AG08396 (cell line): ENCODE measurements at regions not wholly inside any gene's neighbourhood (a gene's known extent, or its start where the extent isn't known, plus 50 kb on each side); places are given as distances from the start of the nearest gene placed in this dataset.

Source experiments
- DNase-seq: peaks from one replicate; pipeline ENCODE4 v3.0.0; 2012; ENCODE audit warnings: low spot score, mixed read lengths

DNA sequence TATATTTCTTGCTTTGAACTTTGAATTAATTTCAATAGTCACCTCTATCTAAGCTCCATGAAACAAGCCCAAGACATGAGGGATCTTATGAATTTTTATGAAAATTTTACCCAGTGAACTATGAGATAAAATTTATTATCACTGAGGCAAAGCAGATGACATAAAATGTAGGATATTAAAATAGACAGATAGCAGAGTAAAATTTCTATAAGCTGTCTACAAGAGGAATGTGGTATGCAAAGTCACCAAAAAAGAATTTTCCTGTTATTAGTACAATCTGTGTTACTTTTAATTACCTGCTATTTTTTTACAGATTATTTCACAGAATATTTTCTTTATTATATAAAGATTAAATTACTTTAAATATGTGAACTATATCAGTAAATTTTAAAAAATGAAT is 2312.6 kb downstream of the PCDH9 start:
- DNase-seq = no peak

DNA sequence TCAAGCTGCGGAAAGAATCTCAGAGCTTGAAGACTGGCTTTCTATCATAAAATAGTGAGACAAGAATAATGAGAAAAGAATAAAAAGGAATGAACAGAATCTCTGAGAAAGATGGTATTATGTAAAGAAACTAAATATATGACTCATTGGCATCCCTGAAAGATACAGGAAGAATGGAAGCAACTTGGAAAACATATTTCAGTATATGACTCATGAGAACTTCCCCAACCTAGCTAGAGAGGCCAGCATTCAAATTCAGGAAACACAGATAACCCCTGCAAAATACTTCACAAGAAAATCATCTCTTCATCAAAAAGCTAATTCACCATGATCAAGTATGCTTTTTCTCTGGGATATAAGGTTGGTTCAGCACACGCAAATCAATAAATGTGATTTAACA is 2318.0 kb downstream of the PCDH9 start:
- DNase-seq = no peak

DNA sequence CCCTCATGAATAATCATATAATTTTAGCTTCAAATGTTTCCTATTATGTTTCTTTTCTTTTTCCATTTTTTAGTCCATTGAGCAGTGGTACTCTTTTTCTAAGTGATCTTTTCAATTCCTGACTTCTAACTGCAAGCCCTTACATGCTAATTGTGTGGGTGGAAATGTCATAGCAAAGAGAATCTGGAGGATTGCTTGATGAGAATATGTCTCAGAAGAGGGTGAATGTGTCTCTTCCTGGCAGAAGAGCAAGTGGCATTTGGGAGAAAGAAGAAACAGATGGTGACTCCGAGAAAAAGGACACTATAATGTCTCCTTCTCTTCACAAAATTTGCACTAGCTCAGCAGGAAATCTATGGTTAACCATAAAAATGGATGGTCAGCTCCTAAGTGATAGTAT is 2320.0 kb downstream of the PCDH9 start:
- no peak for DNase-seq

DNA sequence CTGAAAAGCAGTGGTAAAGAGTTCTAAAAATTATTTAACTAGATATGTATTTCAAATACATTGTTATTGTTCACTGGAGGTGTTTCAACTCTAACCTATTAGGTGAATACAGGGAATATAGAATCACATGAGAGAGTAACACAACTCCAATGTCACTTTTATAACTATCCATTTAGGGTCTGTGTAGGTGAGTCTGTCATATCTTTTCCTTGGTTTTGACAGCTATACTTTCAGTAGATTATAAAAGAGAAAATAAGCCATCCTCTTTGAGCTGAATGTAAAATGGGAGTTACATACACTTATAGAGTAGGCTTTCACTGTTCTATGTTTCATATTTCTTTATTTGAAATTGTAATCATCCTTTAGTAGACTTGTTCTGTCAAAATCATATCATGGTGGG is 2321.0 kb downstream of the PCDH9 start:
- no peak for DNase-seq

DNA sequence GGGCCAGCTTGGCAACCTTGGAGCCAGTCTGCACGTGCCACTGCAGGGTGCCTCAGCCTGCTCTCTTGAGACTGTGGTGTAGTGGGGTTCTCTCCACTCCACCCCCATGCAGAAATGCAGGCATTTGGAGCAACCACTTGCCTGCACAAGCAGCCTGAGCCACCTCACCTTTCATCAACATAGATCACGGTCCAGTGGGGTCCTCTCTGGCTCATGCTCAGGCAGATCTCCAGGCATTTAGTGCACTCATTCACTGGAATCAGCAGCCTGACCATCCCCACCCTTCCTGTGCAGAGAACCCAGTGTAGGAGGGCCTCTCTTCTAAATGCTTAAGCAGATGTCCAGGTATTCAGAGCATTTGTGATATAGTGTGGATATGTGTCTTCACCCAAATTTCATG is 2330.1 kb downstream of the PCDH9 start:
- no peak for DNase-seq

DNA sequence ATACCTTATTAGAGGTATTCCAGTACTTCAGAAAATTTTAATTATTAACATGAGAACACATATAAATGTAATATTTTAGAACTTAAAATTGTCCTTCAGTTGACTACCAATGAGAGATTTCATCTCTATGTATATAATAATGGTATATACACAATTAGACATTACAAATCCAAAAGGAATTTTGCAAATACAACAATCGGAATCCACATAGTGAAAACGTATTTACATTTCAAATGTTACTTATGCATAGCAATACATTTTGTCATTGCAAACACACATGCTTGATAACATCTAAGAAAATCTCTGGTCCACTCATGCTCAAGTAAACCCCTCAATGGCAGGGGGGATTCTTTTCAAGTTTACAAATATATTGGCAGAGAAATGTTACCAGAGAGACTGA is 2345.2 kb downstream of the PCDH9 start:
- no peak for DNase-seq

DNA sequence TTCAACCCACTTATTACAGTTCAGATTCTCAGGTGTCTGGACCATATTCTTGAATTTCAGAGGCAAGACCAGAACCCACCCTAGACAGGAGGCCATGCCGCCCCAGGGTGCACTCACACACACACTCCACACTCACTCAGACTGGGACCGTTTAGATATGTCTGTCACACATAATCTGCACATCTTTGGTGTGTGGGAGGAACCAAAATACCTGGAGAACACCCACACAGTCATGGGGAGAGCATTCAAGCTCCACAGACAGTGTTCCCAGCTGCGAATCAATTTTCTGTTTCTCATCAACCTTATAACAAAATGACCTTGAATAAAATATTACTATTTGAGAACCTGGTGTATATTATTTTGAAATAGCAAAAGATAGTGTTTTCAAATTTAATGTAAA is 2353.0 kb downstream of the PCDH9 start:
- DNase-seq = no peak

DNA sequence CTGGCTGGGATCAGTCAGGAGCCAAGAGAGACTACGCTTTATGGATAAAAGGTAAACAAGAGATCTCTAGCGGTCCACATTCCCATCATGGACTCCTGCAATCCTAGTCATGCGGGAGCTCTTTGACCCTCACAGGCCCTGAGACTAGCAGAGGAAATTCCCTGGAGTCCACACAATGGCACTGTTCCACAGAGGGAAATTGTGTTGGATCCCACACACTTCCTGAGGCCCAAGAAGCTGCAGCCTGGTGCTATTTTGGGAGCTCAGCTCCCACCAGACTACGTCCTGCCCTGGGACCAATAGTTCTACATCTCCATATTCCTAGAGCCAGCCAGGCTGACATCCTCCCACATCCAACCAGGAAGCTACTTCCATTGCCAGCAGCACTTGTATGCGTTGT is 2358.4 kb downstream of the PCDH9 start:
- no peak for DNase-seq

DNA sequence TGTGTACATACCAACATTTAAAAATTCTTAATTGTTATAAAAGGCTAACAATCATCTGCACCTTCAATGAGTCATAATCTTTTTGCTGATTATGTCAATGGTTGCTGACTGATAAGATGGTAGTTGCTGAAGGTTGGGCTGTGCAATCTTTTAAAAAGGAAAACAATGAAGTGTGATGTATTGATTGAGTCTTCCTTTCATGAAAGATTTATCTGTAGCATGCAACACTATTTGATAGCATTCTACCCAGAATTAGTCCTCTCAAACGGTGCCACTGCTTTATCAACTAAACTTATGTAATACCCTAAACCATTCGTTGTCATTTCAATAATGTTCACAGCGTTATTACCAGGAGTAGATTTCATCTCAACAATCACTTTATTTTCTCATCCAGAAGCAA is 2360.6 kb downstream of the PCDH9 start:
- no peak for DNase-seq

DNA sequence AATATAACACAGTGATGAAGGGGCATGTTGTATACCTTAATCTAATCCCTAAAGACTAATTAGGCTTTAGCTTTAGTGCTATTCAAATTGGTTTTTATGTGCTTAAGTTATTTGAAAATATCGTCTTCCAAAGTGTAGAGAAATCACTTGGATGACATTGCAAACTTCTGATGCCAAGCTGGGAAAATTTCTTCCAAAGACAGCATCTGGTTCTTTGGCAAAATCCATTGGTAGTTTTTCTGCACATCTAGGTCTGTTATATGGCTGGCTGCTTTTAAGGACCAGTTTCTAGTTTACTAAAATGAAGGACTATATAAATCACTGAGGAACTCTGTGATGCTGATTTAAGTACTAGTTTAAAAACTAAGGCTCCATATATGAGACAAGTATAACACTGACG is 2362.3 kb downstream of the PCDH9 start:
- DNase-seq = no peak

DNA sequence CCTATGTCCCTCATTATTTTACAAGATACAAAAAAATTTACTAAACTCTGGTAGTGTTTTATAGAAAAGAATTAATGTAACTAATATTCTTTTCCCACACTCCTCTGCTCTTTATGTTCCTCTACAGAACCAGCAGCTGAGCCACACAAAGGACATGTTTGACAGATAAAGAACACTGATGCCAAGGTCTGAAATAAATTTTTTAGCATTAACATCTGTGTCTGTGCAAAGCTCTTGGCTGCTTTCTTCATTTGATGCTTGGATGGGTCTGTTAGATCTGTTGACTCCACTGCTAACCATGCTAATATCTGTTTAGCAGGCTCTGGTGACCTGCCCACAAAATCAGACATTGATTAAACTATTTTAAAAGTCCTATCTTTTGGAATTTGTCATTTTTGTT is 2363.8 kb downstream of the PCDH9 start:
- DNase-seq = no peak

DNA sequence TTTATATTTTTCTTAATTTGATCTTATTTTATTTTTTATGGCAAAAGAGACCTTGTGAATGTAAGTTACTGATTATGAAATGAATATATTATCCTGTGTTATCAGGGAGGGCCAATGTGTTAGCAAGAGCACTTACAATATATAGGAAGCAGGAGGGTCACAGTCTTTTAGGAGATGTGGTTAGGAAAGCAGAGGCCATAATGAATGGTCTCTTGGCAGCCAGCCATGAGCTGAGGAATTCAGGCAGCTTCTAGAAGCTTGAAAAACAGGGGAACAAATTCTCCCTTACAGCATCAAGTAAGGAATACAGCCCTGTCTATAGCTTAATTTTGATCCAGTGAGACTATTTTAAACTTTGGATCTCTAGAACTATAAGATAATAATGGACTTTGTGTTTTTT is 2374.6 kb downstream of the PCDH9 start:
- no peak for DNase-seq

DNA sequence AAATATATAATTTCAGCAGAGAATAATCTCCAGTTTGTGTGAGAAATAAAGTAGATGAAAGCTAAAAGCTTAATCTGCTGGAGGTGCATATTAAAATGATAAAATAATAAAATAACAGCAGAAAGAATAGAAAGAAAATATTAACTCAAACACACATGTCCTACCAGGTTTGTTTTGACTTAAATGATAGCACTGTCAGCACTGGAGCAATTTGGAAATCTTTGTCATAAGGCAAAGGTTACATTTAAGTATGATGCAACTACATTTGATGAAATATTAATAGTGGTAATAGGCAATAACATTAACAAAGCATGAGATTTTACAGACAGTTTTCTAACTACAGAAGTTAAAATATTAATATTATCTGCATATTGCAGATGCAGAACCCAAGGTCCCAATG is 2380.1 kb downstream of the PCDH9 start:
- no peak for DNase-seq

DNA sequence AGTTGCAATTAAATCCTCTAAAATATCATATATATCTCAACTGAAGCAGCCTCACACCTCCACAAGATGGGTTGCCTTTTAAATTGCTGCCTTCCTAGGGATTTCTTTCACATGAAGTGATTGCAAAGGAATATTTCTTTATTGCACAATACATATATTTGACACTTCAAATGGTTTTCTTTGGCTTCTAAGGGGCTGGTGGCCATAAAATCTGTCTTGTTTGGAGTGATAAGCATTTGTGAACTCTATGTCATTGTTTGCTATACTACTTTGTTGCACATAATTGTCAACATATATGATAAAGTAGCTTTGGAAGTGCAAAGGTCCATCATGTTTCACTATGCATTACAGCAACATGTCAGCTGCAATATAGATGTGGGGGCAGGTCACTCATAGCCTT is 2380.9 kb downstream of the PCDH9 start:
- no peak for DNase-seq

DNA sequence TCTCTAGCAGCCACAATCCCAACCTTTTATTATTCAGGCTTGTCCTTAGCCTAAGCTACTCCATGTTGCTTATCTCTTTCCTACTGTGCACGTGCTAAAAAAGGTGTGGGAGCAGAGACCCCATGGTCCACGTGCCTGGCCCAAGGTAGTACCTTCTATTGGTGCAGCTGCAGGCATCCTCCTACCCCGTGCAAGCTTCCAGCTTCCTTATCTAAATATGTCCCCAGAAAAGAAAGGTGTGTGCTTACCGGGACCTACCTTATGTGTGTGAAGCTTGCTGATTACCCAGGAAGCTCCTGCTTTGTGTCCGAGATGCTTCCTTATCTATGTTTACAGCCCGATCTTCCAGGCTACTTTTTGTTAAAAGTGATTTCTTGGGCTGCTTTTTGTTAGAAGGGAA is 2382.4 kb downstream of the PCDH9 start:
- DNase-seq = no peak

DNA sequence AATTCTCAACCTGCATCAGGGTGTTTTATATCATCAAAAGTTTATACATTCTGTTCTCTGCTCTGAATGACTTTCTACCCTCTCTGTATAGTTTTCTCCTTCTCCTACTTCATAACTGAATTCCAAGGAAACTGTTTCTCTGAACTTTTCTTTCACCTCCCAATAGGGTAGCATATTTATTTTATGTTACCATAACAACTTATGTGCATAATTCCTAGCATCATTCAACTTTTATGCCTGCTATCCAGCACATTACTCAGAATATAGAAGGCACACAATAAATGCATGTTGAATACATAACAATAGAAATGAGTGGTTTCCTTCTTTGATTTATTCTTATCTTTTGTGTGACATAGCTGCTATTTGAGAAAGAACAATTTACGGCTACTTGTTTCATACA is 2385.0 kb downstream of the PCDH9 start:
- no peak for DNase-seq

DNA sequence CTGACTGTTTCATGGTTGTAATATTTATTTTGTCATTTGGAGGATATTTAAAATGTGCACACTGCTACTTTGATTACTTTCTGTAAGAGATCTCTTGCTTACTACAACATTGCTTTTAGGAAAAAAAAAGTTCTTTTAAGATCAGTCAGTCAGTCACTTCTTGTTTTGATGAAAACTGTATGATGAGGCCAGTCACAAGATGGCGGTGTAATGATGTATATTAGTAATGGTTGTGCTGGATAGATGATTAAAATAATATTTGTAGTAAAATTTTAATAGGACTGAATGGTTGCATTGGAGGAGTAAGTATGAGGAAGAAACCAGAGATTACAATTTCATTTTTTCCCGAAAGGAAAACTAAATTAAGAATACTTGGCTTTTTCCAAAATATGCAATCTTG is 2411.1 kb downstream of the PCDH9 start:
- DNase-seq = no peak

DNA sequence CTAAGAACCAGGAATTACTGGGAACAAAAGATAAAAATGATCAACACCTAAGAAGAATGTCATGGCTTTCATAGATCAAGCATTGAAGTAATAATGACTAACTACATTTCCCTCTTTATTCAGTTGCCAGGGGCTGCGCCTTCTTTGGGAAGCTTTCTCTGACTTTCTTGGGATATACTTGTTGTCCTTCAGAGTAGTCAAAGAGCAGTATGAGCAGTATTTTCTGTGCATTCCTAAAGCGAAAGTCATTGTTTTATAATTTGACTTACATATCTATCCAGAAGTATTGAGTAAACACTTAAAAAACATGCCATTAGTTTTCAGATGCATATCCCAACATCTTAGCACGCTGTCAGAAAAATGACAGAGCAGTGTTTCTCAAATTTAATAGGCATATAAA is 2412.4 kb downstream of the PCDH9 start:
- DNase-seq = no peak

DNA sequence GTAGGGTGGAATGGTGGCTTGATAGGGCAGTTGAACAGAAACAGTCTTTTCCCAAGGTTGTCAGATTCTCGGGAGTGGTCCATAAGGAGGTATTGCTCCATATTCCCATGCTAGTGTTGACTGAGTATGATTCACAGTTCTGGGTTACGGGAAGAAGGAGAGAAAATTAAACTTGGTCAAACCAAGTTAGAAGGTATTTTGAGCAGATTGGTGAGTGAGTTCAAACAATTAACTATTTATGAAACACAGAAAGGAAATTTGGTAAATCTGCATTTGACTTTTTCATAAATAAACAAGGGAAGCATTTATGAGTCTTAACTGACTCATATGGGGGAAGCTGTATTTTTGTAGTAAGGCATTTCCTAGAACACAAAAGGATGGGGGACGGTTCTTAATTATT is 2419.4 kb downstream of the PCDH9 start:
- no peak for DNase-seq

DNA sequence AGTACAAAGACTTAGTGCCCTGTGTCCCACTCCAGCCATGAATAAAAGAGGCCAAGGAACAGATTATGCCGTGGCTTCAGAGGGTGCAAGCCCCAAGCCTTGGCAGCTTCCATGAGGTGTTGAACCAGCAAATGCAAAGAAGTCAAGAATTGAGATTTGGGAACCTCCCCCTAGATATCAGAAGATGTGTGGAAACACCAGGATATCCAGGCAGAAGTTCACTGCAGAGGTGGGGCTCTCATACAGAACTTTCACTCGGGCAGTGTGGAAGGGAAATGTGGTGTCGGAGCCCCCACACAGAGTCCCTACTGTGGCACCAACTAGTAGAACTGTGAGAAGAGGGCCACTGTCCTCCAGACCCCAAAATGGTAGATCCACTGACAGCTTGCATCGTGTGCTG is 2421.4 kb downstream of the PCDH9 start:
- DNase-seq = no peak

DNA sequence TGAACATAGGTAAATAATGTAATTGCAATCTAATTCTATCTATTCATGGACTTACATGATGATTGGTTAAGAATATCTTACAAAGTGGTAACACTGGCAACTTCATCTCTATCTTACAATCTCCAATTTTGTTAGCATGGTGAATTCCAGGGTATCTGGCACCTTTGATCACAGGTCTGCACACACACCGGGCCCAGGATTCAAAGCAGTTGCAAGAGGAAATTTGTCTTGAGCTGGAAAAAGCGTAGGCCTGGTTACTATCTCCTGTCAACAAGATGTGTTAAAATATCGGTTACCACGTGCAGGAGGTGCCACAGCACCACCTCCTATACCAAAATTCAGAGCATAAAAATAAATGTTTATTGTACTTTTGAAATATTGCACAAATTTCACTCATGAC is 2428.4 kb downstream of the PCDH9 start:
- DNase-seq = no peak

DNA sequence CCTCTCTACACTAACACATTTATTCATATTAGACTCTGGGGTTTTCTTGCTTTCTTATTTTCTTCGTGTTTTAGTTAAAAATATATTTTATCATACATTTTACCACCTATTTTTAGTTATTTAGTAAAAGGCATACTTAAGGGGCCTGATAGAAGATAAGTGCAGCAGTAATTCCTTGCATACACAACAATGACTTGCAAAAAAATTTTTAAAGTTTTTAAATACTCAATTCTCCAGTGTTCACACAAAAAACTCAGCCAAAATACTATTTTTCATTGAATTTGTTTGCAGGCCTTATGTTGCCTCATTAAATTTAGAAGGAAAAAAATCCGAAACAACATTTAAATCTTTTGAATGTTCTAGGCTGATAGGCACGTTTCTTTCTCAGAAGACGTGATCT is 2431.7 kb downstream of the PCDH9 start:
- DNase-seq = no peak

DNA sequence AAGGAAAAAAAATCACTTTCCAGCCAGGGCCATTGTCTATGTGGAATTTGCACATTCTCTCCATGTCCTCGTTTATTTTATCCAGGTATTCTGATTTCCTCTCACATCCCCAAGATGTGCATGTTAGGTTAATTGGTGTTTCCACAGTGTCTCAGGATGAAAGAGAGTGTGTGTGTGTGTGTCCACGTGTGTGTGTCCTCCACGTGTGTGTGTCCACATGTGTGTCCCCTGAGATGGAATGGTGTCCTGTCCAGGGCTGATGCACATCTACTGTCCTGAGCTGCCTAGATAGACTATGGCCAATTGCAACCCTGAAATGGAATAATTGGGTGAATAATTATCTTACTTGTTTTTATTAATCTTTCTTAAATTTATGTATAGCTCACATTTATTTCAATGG is 2436.5 kb downstream of the PCDH9 start:
- no peak for DNase-seq

DNA sequence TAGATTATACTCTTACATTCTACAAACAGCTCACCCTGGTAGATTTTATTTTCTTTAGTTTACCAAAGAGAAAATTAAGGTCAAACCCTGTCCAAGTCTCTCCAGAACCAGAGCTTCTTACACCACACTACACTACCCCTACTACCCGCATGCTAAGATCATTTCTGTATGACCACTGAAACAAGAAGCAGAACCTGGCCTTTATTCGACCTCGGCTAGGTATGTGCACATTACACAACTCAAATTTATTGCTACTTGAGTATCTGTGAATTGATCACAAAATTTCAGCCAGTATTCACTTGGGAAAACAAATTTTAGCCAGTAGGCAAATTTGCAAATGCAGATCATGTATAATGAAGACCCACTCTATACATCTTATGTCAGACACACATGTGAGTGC is 2437.0 kb downstream of the PCDH9 start:
- DNase-seq = no peak

DNA sequence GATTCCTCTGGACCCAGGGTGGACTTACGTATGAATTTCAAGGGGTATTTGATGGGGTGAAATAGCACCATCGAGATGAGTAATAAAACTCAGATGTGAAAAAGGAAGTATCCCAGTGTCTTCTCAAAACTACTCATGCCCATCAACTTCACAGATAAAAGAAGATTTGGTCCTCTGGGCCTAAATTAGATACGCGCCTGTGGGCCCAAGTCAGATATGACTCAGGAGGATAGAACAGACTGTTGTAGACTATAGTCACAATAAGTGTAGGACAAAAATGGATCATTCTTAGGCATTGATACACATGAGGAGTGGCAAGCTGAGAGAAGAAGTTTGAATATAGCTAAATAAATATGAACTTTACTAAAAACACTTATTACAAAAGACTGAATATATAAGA is 2438.8 kb downstream of the PCDH9 start:
- DNase-seq = no peak

DNA sequence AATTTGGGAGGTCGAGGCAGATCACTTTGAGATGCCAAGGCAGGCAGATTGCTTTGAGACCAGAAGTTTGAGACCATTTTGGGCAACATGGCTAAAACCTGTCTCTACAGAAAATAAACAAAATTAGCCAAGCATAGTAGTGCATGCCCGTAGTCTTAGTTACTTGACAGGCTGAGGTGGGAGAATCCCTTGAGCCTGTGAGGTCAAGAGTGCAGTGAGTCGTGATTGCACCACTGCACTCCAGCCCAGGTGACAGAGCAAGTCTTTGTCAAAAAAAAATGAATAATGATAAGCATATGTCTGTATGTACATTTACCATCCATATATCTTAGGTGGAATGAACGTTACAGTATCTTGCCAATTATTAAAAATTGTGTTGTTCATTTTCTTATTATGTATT is 2447.7 kb downstream of the PCDH9 start:
- no peak for DNase-seq
